HG03457 (cell line): ENCODE measurements at regions not wholly inside any gene's neighbourhood (a gene's known extent, or its start where the extent isn't known, plus 50 kb on each side); places are given as distances from the start of the nearest gene placed in this dataset.
"Not testable (repeated sequence)": the region's sequence is repeated elsewhere in the genome, so short reads cannot be mapped to it uniquely, and the experiment has no call there.

Source experiments
- ATAC-seq: cut with Tn5 transposase; IDR thresholded peaks from one replicate; pipeline ENCODE4 v1.9.1; 2021; ENCODE audit warnings: moderate number of reproducible peaks; ENCODE audit not compliant: unreplicated experiment

DNA sequence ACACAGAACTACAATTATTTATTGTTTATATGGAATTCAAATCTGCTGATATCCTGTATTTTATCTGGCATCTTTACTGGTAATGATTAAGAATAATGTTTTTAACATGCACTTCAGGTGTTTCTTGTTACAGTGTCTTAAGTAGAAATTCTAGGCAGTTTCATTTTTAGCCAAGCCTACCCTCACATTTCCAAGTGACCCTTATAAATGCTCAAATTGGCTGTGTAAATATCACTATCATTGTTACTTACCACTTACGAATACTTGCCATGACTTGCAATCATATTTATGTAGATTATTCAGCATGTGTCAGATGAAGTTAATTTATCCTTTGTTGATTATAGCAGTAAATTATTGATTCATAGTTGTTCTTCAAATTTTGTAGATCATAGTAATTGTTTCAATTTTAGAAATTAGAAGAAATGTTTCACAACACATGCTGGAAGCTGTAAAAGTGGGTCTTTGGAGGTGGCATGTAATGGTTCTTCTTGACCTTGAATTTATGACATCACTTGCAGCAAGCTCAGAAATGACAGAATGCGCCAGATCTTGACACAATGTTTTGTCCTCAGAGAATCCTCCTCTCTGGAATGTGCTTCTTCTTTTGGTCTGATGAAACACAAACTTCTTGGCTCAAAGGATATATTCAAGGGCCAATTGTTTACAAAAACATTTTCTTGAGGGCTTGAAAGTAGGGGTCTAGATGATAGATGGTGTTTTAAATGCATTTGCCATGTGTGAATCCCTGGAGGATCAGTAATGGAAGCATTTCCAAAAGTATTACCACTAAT, 471.8 kb downstream of the COL12A1 start:
- ATAC-seq = no peak

DNA sequence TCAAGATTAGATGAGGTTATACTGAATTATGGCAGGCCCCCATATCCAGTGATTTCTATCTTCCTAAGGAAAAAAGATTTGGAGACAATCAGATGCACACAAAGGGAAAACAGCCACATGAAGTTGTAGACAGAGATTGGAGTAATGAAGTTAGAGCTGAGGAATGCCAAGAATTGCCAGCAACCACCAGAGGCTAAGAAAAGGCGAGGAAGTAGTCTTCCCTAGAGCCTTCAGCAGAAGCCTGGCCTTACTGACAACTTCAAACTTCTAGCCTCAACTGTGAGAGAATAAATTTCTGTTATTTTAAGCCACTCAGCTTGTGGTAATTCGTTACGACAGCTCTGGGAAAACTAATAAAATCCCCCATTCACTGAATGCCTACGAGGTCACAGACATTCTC, 473.9 kb downstream of the COL12A1 start:
- ATAC-seq = no peak

DNA sequence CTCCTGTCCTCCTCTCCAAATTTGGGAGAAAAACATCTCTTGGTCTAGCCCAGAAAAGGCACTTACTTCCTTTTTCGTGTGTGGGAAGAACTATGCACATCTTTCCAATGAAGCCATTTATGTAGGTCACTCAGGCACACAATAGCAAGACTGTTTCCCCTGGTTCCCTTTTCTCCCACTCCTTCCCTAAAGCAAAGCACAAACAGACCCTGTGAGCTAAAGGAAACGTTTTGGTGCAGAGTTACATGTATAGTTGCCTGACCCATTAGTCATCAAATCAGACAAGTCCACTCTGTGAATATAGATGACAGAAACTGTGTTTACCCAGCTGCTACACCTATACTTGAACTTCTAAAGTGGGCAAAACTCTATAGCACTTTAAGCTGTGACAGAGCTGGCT, 474.6 kb downstream of the COL12A1 start:
- ATAC-seq = no peak

DNA sequence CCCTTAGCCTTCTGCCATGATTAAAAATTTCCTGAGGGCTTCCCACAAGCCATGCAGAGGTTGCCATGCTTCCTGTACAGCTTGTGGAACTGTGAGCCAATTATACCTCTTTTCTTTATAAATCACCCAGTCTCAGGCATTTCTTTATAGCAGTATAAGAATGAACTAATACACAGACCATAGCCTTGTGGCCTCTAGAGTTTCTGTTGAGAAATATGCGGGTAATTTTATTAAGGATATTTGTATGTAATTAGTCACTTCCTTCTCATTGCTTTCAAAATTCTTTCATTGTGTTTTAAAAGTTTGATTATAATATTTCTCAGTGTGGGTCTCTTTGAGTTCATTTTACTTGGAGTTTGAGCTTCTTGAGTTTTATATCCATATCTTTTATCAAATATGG, 484.9 kb downstream of the COL12A1 start:
- ATAC-seq = no peak

DNA sequence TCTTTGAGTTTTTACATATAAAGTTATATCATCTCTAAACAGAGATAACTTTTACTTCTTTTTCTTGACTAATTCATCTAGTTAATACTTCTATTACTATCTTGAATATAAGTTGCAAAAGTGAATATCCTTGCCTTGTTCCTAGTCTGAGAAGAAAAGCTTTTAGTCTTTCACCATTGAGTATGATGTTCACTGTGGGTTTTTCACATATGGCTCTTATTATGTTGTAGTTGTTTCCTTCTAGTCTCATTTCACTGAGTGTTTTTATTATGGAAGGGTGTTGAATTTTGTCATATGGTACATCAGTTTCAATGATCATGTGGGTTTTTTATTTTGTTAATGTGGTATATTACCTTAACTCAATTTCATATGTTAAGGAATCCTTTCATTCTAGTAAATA, 488.3 kb downstream of the COL12A1 start:
- no peak for ATAC-seq

DNA sequence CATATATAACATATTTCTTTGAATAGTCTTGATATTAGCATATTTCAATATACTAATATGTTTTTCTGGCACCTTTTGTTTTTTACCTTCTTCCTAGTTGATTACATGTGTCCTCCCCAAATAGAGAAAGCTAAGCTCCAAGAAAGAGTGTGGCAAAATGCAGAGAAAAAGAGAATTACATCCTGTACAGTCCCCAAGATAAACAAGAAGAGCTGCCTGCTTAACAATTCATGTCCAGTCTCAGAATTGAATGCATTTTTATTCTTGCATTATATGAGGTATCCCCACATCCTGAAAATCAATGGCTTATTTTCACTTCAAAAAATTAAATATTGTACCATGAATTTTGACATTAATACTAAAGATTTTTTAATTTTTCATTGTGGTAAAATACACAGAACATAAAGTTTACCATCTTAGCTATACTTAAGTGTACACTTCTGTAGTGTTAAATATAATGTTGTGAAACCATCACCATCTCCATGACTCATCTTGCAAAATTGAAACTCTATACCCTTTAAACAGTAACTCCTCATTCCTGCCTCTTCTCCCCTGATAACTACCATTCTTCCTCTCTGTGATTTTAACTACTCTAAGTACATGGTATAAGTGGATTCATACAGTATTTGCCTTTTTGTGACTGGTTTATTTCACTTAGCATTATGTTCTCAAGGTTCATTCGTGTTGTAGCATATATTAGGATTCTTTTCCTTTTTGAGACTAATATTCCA, 490.3 kb downstream of the COL12A1 start:
- ATAC-seq = no peak

DNA sequence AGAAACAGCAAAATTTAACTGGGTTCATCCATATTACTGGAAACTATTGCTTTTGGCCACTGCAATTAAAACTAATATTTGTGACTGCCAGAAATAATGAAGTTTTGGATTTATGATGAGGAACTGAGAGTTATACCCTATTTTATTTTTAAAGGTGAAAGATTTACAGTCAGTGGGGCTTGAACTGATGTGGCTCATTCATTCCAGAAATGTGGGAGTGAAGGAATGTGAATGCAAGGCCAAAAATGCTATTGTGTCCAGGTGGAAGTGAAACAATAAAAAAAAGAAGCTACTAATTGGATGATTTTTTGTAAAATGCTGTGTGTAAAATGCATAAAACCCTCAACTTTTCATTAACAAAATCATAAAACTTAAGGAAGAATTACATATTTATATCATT, 491.9 kb downstream of the COL12A1 start:
- no peak for ATAC-seq

DNA sequence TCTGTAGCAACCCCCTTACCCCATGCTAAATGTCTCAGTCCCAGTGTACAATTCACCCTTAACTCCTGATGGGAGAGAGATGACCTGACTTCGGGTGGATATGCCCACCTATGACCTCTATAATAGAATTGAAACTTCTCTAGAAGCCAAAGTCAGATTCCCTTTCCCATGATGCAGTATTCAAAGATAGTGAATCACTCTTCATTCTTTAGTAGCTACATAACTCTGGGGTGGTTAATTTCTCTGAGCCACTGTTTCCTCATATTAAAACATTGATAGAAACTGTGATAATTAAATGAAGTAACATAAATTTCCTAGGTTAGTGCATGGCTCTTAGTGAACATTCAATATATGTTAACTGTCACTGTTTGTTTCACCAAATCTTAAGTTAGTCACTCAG, 500.4 kb downstream of the COL12A1 start:
- ATAC-seq = no peak

DNA sequence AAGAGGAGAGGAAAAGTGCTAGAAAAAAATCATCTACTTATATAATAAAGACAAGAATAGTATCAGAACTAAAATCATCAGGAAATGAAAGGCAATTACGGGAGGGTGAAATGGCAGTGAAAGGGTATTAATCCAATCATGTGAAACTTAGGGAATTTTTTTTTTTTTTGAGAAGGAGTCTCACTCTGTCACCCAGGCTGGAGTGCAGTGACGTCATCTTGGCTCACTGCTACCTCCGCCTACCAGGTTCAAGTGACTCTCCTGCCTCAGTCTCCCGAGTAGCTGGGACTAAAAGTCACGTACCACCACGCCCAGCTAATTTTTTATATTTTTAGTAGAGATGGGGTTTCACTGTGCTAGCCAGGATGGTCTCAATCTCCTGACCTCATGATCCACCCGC, 501.3 kb downstream of the COL12A1 start:
- not testable (repeated sequence) for ATAC-seq

DNA sequence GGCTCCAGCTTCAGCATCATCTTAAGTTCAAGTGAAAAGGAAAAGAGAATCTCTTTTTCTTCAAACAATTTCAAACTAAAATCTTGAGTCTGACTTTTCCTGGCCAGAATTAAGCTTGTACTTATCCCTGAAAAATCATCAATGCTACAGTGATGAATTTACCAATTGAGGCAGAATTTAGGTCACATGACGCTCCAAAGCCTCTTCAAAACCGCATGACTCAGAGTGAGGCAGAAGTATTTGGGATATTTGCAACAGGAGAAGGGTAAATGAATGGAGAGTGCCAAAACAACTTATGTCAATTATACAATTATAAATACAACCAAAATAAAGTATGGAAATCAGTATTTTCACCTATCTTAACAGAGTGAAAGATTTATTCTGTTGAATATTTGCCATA, 515.5 kb downstream of the COL12A1 start:
- ATAC-seq = no peak

DNA sequence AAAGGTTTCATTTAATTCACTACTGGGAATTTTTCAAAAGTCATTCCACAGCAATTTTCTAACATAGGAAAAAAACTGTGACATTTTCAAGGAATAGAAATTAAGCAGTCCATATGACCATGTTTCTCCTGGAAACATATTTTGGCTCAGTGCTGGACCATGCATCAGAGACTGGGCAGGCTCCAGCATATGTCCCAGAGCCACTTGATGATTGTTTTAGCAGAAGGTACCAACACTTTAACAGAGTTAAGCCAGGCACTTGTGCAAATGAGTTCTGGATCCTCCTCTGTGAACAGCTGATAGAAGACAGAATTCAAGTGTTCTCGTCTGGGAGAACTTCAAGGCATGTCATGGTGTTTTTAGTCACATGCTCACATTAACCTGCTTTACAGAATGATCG, 516.3 kb downstream of the COL12A1 start:
- ATAC-seq = no peak

DNA sequence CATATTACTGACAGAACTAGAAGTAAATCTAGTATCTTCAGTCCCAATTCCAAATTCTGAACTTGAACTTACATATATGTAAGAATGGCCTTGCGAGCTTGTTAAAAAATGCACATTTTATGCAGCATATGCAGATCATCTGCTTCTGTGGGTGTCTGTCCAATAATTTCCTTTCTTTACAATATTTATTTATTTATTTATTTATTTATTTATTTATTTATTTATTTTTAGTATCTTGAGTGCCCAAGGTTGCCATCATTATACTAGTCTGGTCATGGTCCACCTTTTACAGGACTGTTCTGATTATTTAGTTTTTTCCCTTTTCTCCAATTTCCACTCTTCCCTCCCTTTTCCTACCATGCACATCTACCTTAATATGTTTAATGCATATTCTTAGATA, 528.4 kb downstream of the COL12A1 start:
- ATAC-seq = no peak

DNA sequence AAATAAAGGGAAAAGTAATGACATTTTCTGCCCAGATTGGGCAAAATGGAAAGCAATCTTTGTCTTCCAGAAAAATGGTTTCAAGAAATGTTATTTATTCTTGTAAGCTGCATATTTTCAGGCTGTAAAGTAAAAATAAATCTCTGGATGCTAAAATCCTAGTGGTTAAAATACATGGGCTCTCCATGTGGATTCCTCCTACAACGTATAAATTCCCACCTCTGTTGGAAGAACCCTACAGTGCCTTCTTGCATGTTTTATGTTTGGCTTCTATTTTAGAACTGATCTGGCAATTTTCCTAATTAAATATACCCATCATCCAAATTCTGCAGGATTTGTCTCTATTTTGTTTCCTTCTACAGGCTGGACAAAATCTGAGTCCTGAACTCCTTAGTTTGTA, 528.9 kb downstream of the COL12A1 start:
- no peak for ATAC-seq

DNA sequence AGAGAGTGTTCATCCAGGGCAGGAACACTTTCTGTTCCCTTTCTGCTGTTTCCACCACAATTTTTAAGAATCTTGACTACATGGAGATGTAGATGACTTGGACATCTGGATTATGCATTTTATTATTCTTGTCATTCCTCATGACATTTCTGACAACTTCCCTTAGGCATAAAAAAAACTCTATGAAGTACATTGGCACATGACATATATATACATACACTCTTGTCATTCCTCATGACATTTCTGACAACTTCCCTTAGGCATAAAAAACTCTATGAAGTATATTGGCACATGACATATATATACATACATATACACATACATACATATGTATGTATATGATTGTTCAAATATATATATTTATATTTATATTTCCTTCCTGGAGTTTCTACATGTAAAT, 531.5 kb downstream of the COL12A1 start:
- ATAC-seq = no peak

DNA sequence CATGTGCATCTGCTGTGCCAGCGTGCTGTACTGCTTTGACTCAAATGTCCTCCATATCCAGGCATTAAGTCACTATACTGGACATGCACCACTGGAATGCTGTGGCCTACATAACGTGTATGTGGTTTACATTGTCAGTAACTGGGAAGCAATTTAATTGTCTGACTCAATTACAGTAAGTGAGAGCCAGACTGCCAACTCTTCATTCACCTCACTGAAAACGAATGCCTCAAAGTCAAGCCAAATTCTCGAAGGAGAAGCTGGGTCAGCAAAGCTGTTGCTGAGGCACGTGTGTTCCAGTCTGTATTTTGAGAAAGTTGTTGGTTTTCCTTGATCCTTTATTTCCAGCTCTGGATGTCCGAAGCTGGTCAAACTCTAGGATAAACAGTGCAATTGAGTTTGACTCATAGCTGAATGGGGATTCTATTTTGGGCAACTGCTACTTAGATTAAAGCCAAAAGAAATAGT, 534.3 kb downstream of the COL12A1 start:
- no peak for ATAC-seq

DNA sequence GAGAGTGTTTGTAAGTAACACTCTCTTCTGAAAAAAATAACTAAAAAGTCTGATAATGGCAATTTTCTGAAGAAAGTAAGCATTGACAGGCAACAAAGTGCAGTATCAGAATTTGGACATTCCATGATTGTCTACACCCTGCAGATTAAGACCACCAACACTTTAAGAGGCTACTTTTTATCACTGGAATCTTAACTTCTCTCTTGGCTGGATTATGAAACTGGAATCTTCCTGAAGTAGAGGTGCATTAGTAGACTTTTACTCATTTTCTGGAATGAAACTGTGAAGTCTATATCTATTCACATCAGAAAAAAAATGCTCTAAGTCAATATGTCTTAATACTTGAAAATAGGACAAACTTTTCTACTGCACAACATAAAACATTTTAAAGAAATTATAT, 547.5 kb downstream of the COL12A1 start:
- no peak for ATAC-seq

DNA sequence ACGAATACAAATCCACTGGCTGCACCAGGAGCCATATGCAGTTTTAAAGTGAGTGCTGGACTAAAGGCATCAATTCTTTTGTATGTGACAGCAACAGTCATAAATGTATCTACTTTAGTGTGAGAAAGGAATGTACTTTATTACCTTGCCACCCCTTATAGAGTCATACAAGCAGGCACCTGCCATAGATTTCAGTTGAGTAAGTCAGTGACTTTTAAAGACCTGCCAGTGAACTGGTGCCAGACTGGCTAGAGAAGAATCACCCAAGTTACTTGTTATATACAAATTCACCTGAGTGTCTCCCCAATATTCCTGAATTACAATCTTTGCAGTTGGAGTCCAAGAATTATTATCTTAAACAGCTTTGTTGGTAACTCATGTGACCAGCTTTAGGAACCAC, 547.9 kb downstream of the COL12A1 start:
- no peak for ATAC-seq

DNA sequence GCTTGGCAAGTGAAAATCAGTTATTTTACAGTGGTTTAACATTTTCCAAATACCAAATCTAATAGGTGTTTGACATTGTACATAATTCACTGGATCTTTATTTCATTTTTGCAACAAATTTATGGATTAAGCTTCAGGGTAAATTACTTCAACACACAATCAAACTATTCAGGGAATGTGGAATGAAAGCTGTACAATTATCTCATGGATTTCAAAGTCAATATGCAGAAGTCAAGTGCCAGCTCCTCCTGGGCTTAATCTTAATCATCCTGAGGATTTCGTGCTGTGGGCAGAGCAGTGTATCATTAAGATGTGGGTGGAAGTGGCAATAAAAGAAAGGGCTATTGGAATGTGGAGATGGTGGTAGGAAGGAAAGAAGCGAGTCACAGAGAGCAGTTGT, 548.8 kb downstream of the COL12A1 start:
- ATAC-seq = no peak

DNA sequence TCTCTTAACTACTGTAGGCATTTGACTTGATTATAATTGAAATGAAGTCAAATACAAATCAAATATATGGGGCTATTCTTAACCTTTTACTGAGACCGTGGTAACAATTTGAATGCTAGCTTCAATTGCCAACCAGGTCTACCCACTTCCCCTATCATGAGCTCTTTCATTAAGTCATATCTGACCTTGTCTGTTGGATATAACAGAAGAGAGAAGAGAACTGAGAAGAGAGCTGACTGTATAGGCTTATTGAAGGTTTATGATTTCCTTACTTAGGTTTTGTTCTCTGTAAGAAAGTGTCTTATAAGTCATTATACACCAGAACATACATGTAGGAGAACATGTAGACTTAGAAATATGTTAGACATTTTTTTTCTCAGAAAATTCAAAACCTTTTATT, 549.4 kb downstream of the COL12A1 start:
- ATAC-seq = no peak

DNA sequence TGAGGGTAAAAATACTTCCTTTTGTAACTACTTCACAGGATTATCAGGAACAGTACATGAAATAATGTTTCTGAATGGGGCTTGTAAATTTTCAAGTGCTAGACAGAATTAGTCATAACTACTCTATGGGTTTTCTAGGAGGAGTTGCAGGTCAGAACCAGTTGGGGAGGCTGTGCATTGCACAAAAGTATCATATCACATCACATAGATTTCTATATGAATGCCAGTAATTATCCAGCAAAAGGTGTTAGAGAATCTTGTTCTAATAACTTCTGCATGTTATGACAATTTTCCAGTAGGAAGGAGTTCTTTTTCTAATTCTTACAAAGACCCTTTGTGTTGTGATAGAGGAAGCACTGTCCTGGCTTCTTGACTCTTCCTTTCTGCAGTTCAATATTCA, 551.6 kb downstream of the COL12A1 start:
- ATAC-seq = no peak

DNA sequence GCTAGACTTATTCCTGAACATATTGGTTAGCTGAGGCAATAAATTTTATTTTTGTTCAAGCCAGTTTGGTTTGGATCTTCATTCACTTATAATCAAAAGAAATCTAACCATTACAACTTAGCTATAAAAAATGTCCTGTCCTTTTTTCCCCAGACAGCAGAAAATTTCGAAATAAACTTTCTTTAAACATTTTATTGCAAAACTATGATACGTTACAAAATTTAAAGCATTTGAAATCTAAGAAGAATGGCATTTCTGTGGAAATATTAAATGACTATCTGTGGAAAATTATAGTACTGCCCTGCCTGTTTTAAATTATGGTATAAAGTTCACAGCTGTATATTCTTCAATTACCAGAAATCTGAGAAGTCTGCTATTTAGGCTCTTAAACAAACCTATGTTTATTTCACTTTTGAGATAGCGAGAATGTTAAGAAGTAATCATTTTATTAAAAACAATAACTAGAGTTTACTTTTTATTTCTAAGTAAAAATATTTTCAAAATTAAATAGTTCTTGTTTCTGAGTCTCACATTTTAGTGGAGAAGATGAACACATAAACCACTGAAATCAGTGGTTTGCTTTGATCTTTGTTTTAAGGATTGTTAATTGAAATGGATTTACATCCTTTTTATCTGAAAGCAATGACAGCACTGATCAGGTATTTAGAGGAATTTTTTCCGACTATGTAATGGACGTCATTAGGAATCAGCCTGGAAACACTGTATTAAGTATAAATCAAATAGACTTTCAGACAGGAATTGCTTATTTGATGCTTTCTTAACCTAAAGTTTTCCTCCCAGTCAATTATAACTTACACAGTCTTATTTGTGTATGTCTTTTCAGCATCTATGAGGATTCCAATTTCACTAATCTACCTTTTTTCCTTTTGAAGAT, 553.7 kb downstream of the COL12A1 start:
- ATAC-seq = no peak
